Sigmoid colon (tissue), 6 donors: ENCODE measurements at regions not wholly inside any gene's neighbourhood (a gene's known extent, or its start where the extent isn't known, plus 50 kb on each side); places are given as distances from the start of the nearest gene placed in this dataset.

Source experiments
- DNase-seq: peaks from one replicate; pipeline ENCODE4 v3.0.0-alpha.2; 2019
- H3K27ac ChIP-seq, 4 donors: fragments of 200-600 bp; sonication (generic); one replicate each; pipeline ENCODE4 v1.5.1; 2016 to 2019; ENCODE audit warnings: mild to moderate bottlenecking in 1 of 4
- H3K27me3 ChIP-seq, 3 donors: fragments of 200-600 bp; sonication (generic); one replicate each; pipeline ENCODE4 v1.5.1; 2019; ENCODE audit warnings: mild to moderate bottlenecking in 1 of 3
- H3K36me3 ChIP-seq, 4 donors: fragments of 200-600 bp; sonication (generic); one replicate each; pipeline ENCODE4 v1.5.1; 2016 to 2019
- H3K4me1 ChIP-seq, 4 donors: fragments of 200-600 bp; sonication (generic); one replicate each; pipeline ENCODE4 v1.5.1; 2017 to 2019
- H3K4me3 ChIP-seq, 4 donors: fragments of 200-600 bp; sonication (generic); one replicate each; pipeline ENCODE4 v1.5.1; 2017 to 2019; ENCODE audit warnings: mild to moderate bottlenecking in 2 of 4, moderate library complexity in 1 of 4
- H3K9me3 ChIP-seq, 4 donors: fragments of 200-600 bp in 3 of 4; sonication (generic) in 3 of 4; one replicate each; pipeline versions ENCODE4 v1.5.1 to v1.6.1; 2013 to 2019
- EP300 ChIP-seq, 4 donors: sonication (generic); formaldehyde crosslinking; IDR thresholded peaks; one replicate each; pipeline ENCODE4 v1.6.1; 2017; ENCODE audit warnings: antibody characterized with exemption in 4 of 4
- POLR2A ChIP-seq, 2 donors: fragments of 450-650 bp; IDR thresholded peaks; one replicate each; pipeline ENCODE4 v1.6.1; 2016; ENCODE audit warnings: antibody characterized with exemption in 2 of 2, mild to moderate bottlenecking in 2 of 2, moderate library complexity in 2 of 2
- POLR2AphosphoS5 ChIP-seq, 4 donors: sonication (generic); formaldehyde crosslinking; IDR thresholded peaks; one replicate each; pipeline ENCODE4 v1.6.1; 2017; ENCODE audit warnings: antibody characterized with exemption in 4 of 4
- WGBS, 2 donors: extraction: QIAGEN DNeasy Blood & Tissue Kit; methylation state at CpG; one replicate each; pipeline ENCODE4 v1.1.7; 2013; 5-methylcytosine and 5-hydroxymethylcytosine counted together
- intact Hi-C: fragments of 100-400 bp; cut with DNase I; formaldehyde crosslinking; loops from one replicate; pipeline ENCODE4 v1.15.1; 2023
- TF ChIP-seq, protein P1 (sequence below), 4 experiments: fragments of 450-650 bp in 3 of 4; fragments of 200-600 bp in 1 of 4; IDR thresholded peaks; one replicate each; pipeline ENCODE4 v1.5.1; 2016 to 2019; ENCODE audit warnings: antibody characterized with exemption in 4 of 4, mild to moderate bottlenecking in 3 of 4, moderate library complexity in 2 of 4
- donor health status: healthy with polysubstance abuse.
- donor health status: healthy.

DNA sequence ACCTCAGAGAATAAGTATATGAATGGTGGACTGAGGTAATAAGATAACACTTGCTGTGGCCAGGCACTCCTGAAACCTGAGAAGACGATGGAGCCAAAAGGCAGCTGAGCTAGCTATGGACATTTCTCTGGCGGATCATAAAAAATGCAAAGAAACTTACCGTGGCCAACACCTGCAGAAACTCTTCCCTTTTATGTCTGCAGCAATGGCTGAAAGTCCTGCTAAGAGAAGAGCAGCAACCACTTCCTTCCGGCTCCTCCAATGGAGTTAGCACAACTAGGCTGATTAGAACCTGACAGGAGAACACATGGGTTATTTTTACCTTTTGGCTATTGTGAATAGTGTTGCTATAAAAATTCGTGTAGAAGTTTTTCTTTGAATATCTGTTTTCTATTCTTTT, 76.0 kb upstream of the MAGEB16 start:
- 74 to 82% methylated on average over 5 of the region's 5 CpGs for WGBS, 2 donors
- no peak for TF ChIP-seq EP300 (IDR thresholded peaks at IDR 0.05)
- TF ChIP-seq, protein P1, sequence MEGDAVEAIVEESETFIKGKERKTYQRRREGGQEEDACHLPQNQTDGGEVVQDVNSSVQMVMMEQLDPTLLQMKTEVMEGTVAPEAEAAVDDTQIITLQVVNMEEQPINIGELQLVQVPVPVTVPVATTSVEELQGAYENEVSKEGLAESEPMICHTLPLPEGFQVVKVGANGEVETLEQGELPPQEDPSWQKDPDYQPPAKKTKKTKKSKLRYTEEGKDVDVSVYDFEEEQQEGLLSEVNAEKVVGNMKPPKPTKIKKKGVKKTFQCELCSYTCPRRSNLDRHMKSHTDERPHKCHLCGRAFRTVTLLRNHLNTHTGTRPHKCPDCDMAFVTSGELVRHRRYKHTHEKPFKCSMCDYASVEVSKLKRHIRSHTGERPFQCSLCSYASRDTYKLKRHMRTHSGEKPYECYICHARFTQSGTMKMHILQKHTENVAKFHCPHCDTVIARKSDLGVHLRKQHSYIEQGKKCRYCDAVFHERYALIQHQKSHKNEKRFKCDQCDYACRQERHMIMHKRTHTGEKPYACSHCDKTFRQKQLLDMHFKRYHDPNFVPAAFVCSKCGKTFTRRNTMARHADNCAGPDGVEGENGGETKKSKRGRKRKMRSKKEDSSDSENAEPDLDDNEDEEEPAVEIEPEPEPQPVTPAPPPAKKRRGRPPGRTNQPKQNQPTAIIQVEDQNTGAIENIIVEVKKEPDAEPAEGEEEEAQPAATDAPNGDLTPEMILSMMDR (IDR thresholded peaks at IDR 0.05) = no peak
- TF ChIP-seq POLR2AphosphoS5 (IDR thresholded peaks at IDR 0.05) = no peak
- no peak for TF ChIP-seq POLR2A (IDR thresholded peaks at IDR 0.05)
- intact Hi-C loops = no loop called here
- Histone ChIP-seq H3K4me1 (no peaks in the 10 kb centered on the region), H3K27me3 (no peaks in the 10 kb centered on the region), H3K27ac (no peak overlapping the region), H3K4me3 (no peak overlapping the region), H3K36me3 (no peaks in the 10 kb centered on the region), H3K9me3 (no peaks in the 10 kb centered on the region)
- no peak for DNase-seq

DNA sequence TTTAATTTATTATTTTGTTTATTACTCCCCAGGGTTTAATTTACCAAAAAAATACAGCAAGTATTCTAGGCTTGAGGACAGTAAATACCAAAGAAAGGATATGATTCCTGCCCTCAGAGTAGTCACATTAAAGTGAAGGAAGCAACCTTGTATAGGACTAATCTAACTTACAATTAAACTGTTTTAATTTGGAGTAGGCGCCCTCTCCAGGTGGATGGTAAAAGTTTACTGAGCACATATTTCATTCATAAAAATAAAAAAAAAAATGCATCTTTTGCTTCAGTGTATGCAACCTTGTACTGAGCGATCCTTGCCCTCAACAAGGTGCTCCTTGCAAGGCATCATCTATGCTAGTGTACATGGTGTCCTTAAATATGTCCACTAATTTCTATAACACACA, 72.0 kb upstream of the MAGEB16 start:
- intact Hi-C loops = no loop called here
- no peaks in the 10 kb centered on the region for H3K27me3 ChIP-seq
- no peak overlapping the region for H3K4me3 ChIP-seq
- 13 to 57% methylated on average over 2 of the region's 2 CpGs for WGBS, 2 donors
- no peaks in the 10 kb centered on the region for H3K4me1 ChIP-seq
- no peak overlapping the region for H3K27ac ChIP-seq
- no peaks in the 10 kb centered on the region for H3K36me3 ChIP-seq
- DNase-seq = no peak
- TF ChIP-seq EP300 (IDR thresholded peaks at IDR 0.05) (no peak), POLR2AphosphoS5 (IDR thresholded peaks at IDR 0.05) (no peak), POLR2A (IDR thresholded peaks at IDR 0.05) (no peak)
- TF ChIP-seq, protein P1 (IDR thresholded peaks at IDR 0.05) = no peak
- H3K9me3 ChIP-seq = no peaks in the 10 kb centered on the region

DNA sequence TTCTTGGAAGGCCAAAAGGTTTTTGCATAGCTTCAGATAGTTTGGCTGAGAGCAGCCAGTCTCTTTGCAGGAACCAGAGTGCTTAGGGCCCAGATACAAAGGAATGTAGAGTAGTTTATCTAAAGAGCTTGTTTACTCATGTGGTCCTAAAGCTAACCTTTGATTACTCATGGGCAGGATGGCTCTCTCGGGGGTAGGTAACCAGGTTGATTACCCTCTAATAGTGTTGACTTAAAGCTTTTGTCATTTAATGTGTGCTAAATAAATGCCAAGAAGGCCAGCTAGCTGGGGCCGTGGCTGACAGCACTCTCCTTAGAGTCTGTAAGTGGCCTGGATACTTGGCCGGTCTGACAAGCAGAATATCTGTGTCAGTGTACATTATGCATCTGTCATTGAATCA, 69.7 kb upstream of the MAGEB16 start:
- 42 to 47% methylated on average over 3 of the region's 3 CpGs for WGBS, 2 donors
- Histone ChIP-seq H3K4me1 (no peaks in the 10 kb centered on the region), H3K4me3 (no peak overlapping the region), H3K27ac (no peak overlapping the region), H3K9me3 (no peaks in the 10 kb centered on the region), H3K36me3 (no peaks in the 10 kb centered on the region), H3K27me3 (no peaks in the 10 kb centered on the region)
- intact Hi-C loops = no loop called here
- no peak for DNase-seq
- no peak for TF ChIP-seq EP300 (IDR thresholded peaks at IDR 0.05)
- no peak for TF ChIP-seq POLR2AphosphoS5 (IDR thresholded peaks at IDR 0.05)
- no peak for TF ChIP-seq POLR2A (IDR thresholded peaks at IDR 0.05)

DNA sequence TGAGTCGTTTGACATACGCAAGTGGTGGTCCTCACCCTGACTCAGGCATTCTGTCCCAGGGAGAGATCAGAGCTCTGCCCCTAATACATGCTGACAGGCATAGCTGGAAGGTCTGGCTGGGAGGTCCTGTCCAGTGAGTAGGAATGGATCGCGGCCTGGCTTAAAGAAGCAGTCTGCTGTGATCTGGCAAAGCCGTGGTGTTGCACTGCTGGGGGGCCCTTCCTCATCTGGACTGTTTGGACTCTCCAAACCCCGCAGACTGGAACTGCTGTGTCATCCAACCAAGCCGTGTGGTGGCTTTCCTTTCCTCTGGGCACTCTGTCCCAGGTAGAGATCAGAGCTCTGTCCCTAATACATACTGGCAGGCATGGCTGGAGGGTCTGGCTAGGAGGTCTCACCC, 64.3 kb upstream of the MAGEB16 start:
- DNase-seq = no peak
- Histone ChIP-seq H3K4me1 (no peaks in the 10 kb centered on the region), H3K9me3 (no peaks in the 10 kb centered on the region), H3K36me3 (no peaks in the 10 kb centered on the region), H3K27ac (no peak overlapping the region), H3K27me3 (no peaks in the 10 kb centered on the region), H3K4me3 (no peak overlapping the region)
- TF ChIP-seq POLR2A (IDR thresholded peaks at IDR 0.05) = no peak
- TF ChIP-seq, protein P1 (IDR thresholded peaks at IDR 0.05) = no peak
- intact Hi-C loops = no loop called here
- WGBS, 2 donors = 88 to 93% methylated on average over 7 of the region's 7 CpGs

DNA sequence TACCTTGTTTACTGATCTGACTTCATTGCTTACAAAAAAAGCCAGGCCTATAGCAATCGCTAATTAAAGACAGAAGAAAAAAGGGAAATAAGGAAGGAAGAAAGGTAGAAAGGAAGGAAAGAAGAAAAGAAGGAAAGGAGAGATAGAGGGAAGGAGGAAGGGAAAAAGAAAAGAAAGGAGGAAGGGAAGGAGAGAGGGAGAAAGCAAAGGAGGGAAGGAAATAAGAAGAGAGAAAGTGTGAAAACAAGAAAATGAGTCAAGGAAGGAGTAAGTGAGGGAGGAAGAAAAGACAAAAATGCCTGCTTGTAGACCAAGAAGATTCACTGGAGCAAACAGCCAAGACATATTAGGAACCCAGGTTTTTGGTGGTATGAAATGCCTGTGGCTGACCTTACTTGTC, 57.0 kb upstream of the MAGEB16 start:
- WGBS, 2 donors = 88 to 97% methylated on average over 1 of the region's 1 CpG
- no peaks in the 10 kb centered on the region for H3K27me3 ChIP-seq
- H3K4me3 ChIP-seq = no peak overlapping the region
- no peaks in the 10 kb centered on the region for H3K9me3 ChIP-seq
- no peaks in the 10 kb centered on the region for H3K36me3 ChIP-seq
- DNase-seq = no peak
- no peaks in the 10 kb centered on the region for H3K4me1 ChIP-seq
- no peak for TF ChIP-seq EP300 (IDR thresholded peaks at IDR 0.05)
- TF ChIP-seq, protein P1 (IDR thresholded peaks at IDR 0.05) = no peak
- no peak for TF ChIP-seq POLR2A (IDR thresholded peaks at IDR 0.05)
- no peak for TF ChIP-seq POLR2AphosphoS5 (IDR thresholded peaks at IDR 0.05)
- intact Hi-C loops = no loop called here
- no peak overlapping the region for H3K27ac ChIP-seq
